Activated gamma-delta T cell (primary cell): ENCODE measurements at regions not wholly inside any gene's neighbourhood (a gene's known extent, or its start where the extent isn't known, plus 50 kb on each side); places are given as distances from the start of the nearest gene placed in this dataset.

Experiments used
- DNase-seq: peaks from one replicate; lab custom pipeline; 2025; lab: John Stamatoyannopoulos, UW

DNA sequence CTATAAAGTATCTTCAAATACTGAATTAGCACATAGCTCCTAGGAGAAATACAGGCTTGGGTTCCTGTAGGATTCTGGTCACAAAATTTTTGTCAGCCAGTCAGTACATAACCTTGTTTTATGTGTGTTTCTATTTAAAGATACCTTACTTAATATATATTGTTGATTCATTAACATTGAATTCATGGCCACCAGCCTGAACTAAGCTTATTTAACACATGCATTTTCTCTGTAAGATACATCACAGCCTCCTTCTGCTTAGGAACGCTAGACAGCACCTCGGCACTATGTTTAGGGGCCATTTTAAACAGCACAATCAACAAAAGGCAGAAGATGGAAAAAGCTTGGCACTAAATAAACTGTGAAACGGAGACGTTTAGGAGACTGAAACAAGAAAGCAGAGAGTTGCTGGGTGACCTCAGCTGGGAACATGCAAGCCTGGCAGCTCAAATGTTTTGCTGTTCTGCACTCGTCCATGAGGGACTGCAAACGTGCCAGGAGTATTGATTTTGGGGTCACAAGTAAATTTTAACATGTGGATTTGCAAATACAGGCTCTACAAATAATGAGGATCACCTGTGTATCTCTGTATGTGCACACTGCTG is 432.2 kb upstream of the TPM1 start:
- DNase-seq, result no peak

DNA sequence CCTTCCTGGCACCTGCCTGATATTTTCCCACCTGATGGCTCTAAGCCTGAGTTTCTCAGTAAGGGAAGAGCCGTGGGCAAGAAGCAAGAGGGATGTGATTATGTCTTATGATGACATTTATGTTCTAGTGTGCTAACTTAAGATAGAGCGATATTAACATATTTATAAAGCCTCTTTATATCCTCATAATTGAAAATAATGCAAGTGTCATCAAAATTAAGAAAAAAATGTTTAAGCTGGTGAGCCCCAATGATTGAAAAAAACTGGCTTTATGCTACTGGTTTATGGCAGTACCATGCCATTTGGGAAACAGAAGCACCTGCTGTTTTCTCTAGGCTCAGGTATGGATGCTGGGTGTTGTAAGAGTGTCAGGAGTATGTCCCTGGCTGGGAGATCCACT is 431.5 kb upstream of the TPM1 start:
- DNase-seq, result no peak

DNA sequence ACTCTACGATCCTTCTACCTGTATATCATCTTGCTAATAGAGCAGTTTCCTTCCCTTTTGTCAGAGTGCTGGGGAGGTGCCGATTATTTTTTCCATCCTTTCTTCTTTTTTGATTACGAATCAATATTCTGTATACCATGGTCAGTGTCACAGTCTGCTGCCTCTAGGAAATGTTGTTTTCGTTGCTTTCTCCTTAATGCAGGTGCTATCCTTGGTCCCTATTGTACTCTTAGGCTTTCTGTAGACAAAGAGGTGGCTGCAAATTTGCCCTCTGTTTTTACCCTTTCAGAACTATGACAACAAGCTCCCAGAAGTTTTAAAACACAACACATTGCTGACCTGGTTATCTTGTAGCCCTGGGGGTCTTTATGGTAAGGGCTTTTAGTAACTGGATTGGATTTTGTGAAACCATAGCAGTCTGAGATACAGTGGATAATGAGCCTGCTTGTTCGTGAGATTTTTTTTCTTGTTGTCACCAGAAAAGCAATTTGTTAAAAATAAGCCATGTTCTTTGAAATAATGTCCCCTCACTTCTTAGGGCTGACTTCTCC is 430.3 kb upstream of the TPM1 start:
- DNase-seq, result no peak

- no peak for DNase-seq
These were observed 429.8 kb upstream of the TPM1 start for GRCh38 chr15:62612771-62613170.

DNA sequence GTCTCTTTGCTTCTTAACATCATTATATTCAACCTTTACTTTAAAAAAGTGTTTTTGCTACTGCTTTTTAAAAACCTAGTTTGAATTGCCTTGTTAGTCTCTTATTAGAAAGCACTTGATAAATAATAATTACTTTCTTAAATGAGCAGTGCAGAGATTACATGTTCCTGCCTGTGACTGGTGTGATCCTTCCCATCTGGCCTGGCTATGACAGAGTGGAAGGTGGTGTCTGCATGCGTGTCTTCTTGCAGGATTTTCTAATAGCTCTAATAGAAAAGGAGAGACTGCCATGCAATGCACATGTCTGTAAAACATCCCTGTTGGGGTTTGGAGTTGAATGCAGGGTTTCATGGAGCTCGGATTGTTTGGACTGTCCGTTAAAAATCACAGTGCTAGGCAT is 425.8 kb upstream of the TPM1 start:
- no peak for DNase-seq

GRCh38 chr15:62617741-62618140 is 424.8 kb upstream of the TPM1 start:
- no peak for DNase-seq

DNA sequence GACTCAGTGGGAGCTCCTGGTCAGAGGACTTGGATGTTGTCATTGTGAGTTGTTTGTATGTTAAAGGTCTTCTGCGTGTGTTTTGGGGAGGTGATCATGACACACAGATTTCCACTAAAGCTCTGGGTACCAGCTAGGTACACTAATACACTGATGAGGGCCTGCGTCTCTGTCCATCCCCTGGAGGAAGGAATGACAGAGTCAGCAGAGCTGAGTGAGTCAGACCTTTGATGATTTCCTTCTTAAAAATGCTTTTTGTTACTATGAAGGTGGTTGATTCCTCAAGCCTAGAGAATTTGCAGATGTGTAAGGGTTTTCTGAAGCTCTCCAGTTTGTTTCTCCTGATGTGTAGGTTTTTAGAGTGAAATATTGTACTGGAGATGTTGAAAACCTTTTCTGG is 424.1 kb upstream of the TPM1 start:
- DNase-seq, result no peak

DNA sequence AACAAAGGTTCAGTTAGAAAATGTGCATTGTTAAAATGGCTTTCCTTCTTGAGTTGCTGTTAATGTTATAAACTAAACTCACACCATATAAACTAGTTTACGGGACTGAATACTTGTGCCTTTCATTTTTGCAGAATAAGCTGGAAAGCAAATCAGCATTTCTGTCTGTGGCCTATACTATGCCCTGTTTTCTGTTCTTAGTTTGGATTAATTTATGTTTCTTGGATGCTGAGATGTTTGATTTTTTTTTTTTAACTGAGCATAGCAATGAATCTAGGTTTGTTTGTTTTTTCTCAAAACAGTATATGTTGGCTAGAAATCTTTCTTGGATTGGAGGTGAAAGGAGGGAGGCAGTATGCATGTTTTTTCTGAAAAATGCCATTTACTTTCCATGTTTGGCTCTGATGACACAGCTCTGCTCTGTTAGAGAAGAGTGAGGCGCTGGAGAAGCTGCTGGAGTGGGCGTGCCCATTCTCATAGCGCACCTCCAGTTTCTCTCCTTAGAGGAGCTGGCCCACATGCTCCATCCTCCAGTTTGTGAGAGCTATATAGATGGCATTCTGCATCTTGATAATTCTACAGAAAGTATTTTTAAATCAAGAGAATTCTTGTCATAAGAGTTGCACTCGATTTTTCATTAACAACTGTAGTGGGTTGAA is 423.6 kb upstream of the TPM1 start:
- no peak for DNase-seq

- no peak for DNase-seq
These were observed 423.0 kb upstream of the TPM1 start for GRCh38 chr15:62619526-62619925.

DNA sequence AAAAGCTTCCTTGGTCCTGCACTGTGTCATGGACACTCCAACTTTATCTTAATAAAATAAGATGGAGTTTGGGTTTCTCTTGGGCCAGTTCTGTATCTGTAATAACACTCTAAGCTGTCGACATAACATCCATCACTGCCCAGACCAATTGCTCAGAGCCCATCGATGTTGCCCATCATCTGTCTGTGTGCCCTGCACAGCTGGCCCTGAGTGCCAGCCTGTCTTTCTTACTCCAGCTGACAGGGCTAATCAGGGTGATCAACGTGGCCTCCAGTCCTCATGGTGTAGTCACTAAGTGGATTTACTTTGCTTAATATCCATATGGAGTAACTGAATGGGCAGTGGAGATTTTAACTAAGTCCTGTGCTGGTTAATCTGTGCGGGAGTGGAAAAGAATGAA is 419.8 kb upstream of the TPM1 start:
- DNase-seq, result no peak

DNA sequence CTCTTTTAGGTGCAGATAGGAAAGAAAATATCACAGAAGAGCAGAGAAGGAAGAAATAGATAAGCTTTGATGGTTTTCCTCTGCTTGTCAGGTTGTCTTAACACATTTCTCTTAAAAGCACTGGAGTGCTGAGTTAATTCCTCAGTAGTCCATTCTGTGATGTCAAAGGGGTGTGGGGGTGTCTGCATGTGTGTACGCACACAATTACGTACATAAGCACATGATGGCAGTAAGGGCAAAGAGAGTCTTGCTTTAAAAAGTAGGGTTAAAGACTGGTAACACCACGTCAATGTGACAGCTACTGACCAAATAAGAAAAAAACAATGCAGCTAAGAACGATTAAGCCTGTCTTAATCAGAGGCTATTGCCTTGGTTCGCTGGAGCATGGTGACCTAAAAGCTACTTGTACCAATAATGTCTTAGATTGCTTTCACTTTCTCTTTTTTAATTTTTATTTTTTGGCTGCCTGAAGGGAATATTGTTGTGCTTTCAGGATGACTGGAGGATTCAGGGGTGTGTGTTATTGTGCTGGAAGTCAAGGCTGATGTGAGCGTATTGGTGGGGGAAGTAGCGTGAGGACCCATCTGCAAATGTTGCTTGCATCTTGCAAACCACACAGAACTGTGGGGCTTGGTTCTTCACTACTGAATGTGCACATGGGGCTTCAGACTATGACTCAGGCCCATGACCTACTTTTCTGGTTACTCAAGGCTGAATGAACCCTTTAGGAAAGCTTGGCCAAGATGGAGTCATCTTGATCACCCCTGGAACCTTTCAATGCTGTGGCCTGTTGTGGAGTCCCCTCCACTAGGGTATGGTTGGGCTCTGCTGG is 417.8 kb upstream of the TPM1 start:
- no peak for DNase-seq

DNA sequence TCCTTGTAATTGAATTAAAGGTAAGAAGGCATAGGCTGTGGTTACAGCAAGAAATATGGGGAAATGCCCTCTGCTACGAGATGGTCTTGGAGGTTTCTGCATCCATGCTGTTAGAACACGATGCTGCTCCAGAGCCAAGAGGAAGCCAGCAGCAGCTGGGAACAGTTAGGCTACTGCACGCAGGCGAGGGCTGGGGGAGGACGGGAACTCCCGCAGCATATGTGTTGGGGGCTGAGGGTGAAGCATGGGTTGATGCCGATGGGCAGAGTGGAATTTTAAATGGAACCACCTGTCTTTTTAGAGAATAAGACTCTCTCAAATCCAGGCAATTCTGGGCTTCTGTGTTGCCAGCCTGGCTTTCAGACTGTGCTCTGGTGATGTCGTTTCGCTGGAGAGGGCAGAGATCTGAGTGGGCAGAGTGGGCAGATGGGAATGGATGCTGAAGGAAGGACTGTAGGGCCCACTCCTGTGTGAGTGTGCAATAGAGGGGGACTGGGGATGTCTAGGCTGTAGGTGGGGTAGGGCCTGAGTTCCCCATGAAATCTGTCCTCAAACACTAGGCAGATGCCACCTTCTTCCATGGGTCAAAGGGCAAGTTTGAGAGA is 417.0 kb upstream of the TPM1 start:
- DNase-seq, result no peak

DNA sequence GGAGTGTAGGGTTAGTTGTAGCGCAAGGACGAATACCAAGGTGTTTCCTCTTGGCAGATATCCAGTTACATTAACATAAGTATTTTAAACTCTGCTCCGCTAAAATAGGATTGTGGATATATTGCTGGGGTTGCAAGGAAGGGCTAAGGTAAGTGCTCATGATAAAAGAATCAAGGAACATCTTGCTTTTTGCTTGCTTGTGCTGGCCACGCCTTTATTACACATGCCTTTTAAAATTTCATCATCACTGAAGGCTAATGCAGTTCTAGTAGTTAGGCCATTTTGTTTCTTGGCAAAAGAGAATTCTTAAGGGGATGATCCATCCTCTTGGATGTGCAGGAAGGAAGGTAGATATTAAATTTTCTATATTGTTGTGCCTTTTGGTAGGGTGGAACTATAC is 415.6 kb upstream of the TPM1 start:
- DNase-seq, result no peak

GRCh38 chr15:62631076-62631724 is 411.3 kb upstream of the TPM1 start:
- DNase-seq, result no peak

DNA sequence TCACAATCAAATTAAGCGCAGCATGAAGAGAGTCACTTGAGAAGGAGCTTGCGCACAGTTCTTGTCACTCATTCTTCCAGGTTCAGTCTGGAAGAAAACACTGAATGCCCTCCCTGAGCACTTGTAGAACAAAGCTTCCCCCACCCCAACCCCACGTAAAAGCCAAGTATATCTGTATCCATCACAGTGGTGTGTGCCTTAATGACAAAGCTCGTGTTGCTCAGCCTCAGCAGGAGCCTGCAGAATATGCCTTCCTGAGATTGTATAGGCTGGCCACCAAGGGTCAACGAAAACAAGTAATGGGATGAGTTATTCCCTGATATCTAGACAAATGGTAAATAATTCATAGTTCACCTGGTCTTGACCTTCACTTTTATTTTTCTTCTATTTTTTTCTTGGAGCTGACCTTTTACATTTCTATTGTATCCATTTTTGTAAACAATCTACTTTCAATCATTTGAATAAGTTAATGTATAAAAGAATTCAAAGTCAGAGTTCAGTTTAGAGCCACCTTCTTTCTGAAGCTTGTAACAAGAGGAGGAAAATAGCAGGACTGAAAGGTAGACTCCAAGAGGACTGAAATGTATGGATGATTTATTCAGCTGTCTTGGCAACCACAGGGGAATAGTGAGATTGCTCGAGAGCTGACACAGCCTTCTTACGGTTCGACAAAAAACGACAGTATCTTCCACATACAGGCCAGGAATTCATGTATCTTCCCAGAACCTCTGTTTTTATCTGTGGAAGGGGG is 405.5 kb upstream of the TPM1 start:
- DNase-seq, result no peak

GRCh38 chr15:62637574-62637897 is 405.0 kb upstream of the TPM1 start:
- DNase-seq, result no peak

DNA sequence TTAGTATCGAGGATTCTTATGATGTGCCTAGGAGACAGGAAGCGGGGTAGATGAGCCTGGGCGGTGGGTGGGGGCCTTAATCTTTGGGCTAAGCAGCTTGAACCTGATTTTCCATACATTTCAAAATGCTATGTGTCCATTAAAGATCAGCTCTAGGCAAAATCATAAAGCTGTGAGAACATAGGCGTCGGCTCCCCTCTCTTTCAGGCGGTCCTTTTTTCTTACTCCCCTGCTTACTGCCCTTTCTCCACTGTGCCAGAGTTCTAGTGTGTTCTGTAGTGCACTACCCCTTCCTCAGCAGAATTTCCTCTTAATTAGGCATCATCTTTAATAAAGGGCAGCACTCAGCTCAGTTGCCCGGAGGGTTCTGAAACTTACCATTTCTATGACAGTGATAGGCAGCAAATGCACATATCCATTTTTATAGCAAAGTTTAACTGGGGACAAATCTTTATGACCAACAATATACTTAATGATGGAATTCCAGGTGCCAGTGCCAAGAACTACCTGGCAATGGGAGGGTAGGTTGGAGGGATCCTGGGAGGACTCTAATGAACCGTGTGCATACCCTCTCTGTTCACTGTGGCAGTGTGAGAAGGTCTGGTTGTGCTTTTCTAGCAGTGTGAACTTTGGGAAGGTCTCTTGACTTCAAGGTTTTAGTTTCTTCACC is 404.5 kb upstream of the TPM1 start:
- no peak for DNase-seq

- no peak for DNase-seq
These were observed 403.1 kb upstream of the TPM1 start for GRCh38 chr15:62639432-62639831.

- no peak for DNase-seq
These were observed 402.5 kb upstream of the TPM1 start for GRCh38 chr15:62639906-62640605.

- DNase-seq, result no peak
These were observed 400.7 kb upstream of the TPM1 start for GRCh38 chr15:62641825-62642224.
